GM21717 (cell line): ENCODE measurements at regions not wholly inside any gene's neighbourhood (a gene's known extent, or its start where the extent isn't known, plus 50 kb on each side); places are given as distances from the start of the nearest gene placed in this dataset.

Experiments
- ATAC-seq: cut with Tn5 transposase; IDR thresholded peaks from one replicate; pipeline ENCODE4 v1.9.1; 2021; ENCODE audit warnings: mild to moderate bottlenecking, moderate library complexity; ENCODE audit not compliant: unreplicated experiment

DNA sequence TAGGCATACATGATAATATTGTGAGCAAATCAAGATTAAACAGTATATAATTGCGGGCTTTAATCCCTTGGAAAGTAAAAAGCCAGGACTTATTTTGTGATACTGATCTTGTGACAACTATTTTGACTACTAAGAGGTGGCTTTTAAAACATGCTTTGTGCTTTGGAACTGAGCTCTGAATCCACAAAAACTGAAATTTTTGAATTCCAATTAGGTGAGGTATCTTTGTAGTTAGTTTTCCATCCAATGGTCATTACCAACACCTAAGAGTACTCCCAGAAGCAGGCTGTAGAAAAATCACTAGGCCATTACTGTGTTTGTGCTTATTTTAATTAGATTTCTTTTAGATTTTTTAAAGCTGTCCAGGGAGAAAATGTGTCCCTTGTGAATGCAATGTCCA, 559.5 kb upstream of the WWC1 start:
- ATAC-seq = no peak

DNA sequence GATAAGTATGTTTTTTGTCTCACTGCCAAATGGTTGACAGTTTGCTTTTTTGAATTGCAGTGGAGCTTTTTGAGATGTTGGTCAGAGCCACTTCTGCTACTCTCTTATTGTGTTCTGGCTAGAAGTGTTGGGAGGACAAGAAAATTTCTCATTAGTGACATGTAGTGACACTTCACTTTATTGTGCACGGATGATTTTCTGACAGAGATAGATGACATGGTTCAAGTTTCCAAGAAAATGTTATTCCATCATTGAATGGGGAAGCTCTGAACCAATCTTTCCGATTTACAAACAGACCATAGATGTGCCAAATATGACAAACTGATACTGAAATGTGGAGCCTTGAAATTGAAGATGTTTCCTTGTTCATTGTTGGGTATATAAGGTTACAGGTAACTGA, 558.9 kb upstream of the WWC1 start:
- ATAC-seq = no peak

DNA sequence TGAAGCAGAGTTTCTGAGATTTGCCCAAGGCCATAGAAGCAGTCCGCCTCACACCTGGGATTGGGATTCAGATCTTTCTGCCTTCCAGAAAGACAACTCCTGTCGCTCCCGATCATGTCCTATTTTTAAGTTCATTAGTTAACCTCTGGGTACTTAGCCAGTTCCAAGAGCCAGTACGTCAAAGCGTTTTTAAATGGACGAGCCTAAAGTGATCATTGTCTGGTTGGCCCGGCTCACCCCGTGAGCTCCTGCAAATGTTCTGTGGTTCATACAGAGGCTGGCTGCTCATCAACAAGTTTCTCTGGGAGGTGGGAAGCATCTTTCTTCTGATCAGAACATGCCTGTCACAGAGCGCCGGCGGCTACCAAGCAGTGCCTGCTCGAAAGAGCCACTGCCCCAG, 554.5 kb upstream of the WWC1 start:
- no peak for ATAC-seq

DNA sequence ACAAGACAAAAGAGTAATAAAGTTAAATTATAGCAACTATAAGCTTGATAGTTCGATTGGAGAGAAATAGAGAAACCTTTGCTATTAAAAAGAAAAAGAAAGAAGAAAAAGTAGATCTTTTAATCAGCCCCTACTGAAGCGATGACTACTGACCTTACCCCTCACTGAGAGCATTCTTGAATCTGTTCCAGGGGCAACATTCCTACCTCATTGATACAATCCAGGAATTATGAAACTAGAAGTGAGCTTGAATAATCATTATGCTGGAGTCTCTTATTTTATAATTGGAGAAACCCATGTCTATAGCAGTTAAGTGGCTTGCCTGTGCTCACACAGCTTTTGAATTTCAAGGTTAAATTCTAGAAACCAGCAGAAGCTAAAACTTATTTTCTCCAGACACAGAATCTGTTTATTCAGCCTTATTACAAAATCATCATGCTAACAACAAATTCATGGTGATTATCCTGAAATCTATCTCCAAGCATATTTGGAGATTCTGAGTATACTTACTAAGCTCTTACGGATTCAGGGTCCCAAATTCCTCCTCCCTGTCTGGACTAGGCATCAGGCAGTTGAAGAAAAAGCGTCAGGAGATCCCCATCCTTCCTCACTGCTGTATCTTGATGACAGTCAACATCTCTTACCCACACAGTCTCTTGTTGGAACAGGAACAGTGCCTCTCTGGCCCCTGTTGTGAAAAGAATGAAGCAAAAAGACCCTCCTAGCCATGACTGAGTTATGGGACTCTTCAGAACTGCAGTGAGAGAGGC, 547.6 kb upstream of the WWC1 start:
- no peak for ATAC-seq

DNA sequence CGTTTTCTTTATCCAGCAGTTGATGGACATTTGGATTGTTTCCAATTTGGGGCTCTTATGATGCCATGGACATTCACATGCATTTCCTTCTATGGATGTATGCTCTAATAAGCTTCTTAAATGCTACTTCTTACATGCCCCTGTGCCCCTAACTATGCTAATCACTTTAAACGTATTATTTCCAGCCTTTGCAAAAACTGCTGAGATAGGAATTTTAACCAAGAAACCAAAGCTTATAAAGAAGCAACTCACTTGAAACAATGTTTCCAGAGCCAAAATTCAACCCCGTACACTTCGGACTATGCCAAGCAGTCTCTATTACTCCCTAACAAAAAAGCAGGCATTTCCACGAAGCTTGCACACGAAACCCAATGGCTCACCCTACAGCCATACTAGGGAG, 545.6 kb upstream of the WWC1 start:
- no peak for ATAC-seq

DNA sequence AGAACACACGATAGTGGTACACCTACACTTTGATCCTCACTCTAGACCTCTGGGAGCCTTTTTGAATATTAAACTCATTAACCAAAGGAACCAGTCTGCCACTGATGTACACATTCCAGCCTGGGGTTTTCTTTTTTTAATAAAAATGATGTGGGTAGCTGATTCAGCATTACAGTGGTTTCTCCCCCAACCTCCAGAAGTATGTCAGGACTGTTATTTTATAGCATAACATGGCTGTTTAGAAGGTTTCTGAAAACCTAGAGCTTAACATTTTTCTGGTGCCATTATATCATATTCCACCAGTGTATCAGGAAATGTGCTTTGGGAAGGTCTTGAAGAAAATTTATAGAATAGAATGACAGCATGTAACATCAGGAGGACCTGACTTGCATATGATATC, 540.9 kb upstream of the WWC1 start:
- no peak for ATAC-seq

DNA sequence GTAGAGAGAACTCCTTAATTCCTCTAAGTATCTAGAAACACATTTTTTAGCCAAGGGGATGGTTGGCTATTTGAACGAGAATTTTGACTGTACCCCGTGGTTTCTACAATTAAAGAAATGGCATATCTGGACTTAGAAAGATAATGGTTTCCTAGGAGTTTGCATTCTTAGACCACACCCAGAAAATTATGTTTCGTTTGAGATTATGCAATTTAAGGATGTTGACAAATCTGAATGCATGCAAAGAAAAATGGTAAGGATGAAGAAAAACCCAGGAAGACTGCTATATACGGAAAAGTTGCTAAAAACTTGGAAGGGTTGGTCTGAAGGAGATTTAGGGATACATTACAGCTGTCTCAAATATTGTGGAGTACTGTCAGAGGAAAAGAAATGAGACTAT, 538.5 kb upstream of the WWC1 start:
- ATAC-seq = no peak

DNA sequence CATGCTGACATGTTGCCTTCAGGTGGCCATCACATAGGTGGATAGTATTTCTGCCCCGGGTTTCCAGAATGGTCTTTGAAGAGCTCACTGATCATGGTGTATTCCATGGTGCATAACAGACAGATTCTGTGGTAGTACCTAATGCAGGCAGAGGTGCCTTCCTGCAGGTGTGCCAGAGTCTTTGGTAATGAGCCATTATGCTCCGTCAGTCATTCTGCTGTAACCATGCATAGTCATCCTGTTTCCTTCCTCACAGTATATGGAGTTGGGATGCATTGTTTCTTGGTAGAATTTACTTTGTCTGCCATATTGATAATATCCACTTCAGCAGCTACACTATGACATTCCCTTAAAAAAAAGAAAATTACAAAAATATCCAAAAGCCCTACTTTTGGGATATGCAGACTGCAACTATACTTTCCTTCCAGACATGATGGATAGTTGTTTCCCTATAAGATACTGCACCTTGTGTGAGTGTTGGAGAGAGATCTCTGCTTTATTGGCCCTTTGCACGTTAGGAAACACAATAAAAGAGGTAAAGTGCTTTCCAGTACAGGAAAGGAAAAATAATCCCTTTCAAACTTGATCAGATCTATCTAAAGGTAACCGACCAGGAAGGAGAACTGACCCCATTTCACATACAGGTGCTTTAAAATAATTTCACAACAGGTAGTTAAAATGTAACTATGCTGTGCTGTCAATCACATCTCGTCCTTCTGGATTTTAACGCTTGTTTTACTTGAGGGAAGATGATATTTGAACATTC, 537.5 kb upstream of the WWC1 start:
- ATAC-seq = no peak

DNA sequence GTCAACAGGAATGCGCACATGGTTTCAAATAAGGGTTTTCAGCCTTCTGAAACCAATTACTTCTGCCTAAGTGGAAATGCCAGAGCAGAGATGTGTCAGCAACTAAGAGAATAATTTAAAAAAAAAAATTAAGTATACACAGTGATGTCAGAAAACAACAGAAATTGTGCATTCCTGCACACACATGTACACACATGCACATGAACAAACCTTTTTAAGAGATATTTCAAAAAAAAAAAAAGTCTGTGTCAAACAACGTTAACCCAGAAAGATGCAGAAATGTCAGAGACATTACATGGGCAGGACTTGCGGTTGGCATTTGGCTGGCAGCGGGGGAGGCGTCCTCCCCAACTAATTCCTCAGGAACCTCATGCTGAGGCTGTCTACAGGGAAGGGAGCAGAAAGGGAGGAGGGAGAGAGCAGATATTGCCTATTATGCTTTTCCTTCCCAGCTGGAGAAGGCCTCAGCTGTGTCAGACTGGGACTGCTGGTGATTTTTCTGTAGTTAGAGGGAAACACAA, 536.9 kb upstream of the WWC1 start:
- no peak for ATAC-seq

DNA sequence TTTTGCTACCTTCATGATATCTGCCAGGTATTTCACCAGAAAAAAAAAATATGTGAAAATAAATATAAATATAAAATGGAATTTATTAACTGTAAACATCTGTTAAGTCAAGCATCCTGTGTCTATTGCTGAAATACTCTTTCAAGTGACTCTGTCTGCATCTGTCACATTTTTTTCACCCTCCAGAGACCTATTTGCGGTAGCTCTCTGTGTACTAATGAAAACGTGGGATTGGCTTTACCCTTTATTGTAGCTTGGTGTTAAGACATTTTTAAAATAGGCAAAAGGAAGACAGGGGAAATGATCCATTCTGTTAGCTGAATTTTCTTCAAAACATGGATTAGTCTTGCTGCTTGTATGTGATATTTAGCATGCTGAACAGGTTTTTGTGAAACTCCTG, 536.0 kb upstream of the WWC1 start:
- ATAC-seq = no peak

DNA sequence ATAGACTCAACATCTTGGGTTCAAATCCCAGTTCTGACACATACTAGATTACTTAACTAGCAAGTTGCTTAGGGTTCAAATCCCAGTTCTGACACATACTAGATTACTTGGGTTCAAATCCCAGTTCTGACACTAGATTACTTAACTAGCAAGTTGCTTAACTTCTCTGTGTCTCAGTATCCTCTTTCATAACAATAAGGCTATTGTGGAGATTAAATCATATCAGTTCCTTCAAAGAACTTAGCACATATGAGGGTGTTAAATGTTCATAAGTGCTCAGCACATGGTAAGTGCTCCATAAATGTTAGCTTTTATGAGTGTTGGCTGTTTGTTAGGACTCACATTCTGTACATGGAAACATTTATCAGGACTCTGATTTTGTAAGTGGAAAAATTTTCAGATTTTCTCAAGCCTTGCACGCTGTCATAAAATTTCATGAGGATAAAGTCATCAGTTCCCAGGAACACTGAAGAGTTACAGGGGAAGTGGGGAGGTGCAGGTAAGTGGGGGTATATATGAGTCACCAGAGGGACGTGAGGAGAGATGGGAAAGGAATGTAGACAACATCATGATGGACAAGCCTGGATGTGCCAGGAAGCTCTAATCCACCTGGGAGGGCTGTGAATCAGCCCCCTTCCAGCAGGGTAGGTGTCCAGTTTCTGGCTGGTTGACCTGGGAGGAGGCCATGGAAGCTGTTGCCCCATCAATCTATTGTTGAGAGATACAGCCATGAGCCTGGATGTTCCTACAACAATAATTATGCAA, 532.2 kb upstream of the WWC1 start:
- ATAC-seq = no peak

DNA sequence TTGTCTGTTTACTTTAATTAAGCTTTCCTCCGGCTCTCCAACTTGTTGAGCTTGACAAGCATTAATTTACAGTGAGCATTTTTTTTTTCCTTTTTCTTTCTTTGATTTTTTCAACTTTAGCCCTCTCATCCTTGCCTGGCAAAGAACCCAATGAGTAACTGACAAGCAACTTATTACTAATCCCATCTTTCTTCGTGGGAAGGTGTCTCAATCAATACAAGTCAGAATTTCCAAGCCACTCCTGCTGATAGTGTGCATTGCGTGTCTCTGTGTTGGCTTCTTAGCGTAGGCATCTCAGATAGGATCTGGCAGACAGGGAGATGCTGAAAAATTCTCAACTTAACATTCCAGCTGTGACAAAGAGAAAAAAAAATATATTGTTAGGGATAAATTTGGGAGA, 527.7 kb upstream of the WWC1 start:
- no peak for ATAC-seq

DNA sequence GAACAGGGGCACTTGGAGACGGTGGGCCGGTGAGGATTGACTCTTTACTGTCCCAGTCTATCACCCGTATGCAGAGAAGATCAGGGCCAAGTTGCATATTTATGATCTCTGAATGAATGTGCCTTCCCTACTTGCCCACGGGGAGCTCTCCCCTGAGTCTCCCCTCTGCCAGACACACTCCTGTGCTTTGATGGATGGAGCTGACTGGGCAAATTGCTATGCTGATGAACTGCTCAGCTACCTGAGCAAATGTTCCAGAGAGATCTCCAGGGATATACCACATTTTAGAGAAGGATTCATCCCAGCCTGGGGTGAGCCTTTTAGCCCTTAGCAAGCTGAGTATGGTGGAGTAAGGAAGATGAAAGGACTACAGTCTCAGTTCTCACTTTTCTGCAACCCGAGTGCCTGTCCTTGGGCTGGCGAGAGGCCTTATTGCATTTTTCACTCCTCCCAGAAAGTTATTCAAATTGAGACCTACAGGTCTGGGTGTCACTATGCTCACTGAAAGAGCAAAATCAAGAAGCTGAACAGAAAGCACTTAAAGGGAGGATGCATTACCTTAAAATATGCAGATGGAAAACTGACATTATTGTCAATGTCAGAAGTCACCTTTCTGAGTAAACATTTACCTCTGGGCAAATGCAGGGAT, 526.7 kb upstream of the WWC1 start:
- no peak for ATAC-seq

DNA sequence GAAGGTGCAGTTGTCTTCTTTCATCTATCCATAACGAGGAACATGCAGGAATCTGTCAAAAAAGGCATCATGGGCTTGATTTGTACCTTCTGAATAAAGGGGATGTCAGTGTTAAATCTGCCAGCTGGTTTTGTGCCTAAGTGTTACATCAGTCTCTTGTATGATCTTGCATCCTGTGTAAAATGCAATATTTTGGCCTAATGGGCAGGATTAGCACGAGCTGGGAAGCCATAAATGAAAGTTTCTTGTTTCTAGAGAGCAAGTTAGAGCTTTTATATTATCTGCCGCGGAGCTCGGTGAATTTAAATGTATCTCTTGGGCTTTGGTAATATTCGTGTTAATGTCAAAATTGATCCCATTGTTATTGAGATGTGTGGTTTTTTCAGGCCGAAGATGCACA, 526.1 kb upstream of the WWC1 start:
- no peak for ATAC-seq

DNA sequence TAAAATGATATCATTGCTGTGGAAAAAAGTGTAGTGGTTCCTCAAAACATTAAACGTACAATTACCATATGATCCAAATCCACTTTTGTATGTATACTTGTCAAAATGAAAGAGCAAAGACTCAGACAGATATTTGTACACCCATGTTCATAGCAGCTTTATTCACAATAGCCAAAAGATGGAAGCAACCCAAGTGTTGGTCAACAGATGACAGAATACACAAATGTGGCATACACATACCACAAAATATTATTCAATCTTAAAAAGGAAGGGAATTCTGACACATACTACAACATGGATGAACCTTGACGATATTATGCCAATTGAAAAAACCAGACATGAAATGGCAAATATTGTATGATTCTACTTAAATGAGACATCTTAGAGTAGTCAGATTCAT, 524.5 kb upstream of the WWC1 start:
- no peak for ATAC-seq

DNA sequence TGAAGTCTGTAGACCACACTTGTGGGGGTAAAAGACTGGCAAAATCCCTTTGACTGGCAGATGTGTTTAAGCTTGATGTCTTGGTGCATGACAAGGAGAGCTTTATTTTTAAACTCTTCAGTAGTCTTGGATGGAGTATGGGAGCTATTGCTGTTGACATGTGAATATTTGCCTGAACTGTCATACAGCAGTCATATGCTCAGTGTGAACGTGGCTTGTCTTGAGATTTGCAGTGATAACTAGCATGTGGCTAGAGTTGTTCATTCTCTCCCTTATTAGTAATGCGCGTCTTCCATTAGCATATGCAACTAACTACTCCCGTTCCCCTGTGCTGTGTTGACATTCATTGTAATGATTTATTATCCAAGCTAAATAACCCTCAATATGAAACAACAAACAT, 523.6 kb upstream of the WWC1 start:
- no peak for ATAC-seq

DNA sequence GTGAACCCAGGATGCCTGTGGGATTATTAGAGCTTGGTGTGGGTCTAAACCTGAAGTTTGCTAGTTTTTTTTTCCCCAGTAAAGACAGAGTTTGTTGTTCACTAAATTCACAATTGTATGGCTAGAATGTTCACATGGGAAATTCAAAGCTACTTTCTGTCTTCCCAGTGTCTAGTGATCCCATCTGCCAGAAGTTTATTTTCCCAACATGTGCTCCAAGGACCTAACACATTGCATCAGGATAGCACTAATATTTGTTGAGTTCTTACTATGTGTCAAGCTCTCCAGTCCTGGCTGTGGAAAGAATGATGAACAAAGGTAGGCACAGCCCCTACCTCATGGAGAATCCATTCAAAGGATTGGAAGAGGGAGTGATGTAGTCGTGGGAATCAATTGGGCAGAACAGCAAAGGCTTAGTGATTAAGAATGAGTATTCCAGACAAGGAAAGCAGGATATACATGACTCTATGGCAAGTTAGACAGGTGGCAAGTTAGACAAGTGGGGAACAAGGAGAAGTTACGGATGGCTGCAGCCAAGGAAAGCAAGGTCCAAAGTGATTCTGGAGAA, 521.5 kb upstream of the WWC1 start:
- ATAC-seq = no peak

DNA sequence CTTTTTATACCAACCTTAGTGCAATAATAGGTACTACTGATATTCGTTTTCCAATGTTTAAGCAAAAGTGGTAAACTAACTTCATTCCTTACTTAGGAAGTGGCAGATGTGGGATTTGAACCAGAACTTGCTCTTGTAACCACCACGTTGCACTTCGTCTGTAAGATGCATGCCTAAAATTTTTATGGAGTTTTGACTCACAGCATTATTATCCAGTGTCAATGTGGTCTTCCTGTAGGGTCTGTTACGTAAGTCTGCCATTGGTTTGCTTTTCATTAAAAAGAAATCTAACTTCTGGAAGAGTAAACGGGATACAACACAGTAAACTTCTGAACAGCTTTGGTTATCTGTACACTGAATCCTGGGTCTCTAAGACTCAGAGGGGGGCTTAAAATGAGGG, 521.0 kb upstream of the WWC1 start:
- no peak for ATAC-seq

DNA sequence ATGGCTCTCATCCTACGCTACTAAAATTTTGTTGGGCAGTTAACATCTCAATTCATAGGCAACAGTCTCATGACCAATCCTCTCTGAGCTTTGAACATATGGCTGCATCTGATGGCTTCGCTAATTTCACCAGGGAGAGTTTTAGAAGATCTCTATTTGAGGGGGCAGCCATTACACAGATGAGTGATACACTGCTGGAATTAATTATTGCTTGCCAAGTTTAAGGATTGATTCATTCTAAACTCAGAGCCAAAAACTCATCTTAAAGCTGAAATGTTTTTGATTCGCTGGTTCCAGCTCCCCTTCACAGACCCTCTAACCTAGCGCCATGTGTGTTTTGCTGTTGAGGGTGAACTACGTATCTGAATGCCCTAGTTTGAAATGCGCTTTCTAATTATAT, 519.9 kb upstream of the WWC1 start:
- ATAC-seq = no peak

DNA sequence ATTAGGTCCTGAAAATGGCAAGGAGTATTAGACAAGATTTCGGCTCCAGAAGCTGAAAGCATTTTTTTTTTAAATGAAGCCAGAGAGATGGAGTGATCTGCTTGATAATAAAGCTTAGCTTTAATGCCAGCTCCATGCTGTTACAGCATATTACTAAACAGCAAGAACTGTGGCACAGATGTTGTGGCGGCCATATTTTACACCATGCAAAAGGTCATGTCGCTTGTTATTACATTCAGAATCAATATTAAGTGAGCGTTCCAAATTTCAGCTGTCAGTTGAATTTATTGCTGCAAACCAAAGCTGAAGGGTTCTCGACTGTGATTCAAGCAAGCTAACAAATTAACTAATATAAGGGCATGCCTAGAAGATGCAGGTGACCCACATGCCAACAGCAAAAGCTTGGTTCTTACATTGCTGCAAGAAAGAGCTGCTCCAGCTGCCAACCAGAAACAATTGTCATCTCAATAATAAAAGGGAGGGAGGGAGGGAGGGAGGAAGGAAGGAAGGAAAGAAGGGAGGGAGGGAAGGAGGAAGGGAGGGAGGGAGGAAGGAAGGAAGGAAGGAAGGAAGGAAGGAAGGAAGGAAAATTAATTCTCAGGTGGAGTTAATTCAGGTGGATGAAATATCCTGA, 517.7 kb upstream of the WWC1 start:
- ATAC-seq = no peak
